ENCODE measurements at regions not wholly inside any gene's neighbourhood (a gene's known extent, or its start where the extent isn't known, plus 50 kb on each side); places are given as distances from the start of the nearest gene placed in this dataset.
A peak's percentile ranks its signal among the peaks of the same experiment; 100 is the strongest.

DNA sequence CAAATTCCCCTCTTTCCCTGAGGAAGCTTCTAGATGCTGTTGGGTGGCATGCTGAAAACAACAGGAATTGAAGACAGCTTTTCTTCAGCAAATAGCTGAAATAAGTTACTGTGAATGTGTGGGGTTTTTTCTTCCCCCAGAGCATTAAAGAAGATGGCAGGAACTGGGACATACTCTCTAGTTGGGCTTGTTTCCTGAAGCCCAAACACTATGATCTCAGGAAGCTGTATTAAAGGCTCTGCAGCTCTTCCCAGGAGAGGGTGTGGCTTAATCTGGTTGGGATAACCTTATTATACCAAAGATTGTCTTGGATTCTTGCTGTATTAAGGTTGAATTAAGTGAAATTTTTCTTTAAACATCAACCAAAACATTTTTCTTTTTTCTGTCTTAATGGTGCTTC, 64.9 kb upstream of the LMO4 start:
- Histone ChIP-seq H3K56ac (replicated peaks; ENCODE audit: insufficient read length, low read depth, low read length) (no peak overlapping the region), H3K14ac (ENCODE audit: insufficient read length) (no peak overlapping the region), H3K9ac (replicated peaks in 1 of 4; ENCODE audit: extremely low read depth in 1 of 4, low read depth in 3 of 4, low read length in 3 of 4) (no peak overlapping the region), H3K4me2 (ENCODE audit: insufficient read depth in 1 of 2, low read depth in 2 of 2, low read length in 2 of 2) (no peak overlapping the region), H3K27me3 (replicated peaks in 1 of 4; ENCODE audit: control insufficient read depth in 3 of 4, extremely low read depth in 1 of 4, insufficient read depth in 3 of 4, low read length in 3 of 4) (no peaks in the 10 kb centered on the region), H2AFZ (ENCODE audit: low read length) (0 out of 2 replicates have a peak overlapping the region, but pooled peaks have one; percentile 7), H3K4me3 (ENCODE audit: extremely low read depth in 1 of 4, insufficient read depth in 2 of 4, low read depth in 3 of 4, low read length in 4 of 4) (no peak overlapping the region), H3K9me3 (ENCODE audit: insufficient read depth in 2 of 2, low read depth in 1 of 2, low read length in 1 of 2) (no peaks in the 10 kb centered on the region), H4K5ac (ENCODE audit: insufficient read length, low read depth, low read length) (no peak overlapping the region), H2BK12ac (ENCODE audit: low read depth, low read length) (no peak overlapping the region), H3K23me2 (ENCODE audit: low read depth, low read length) (no peaks in the 10 kb centered on the region; the same call in 1 of the 2 replicates), H2BK5ac (ENCODE audit: low read depth, low read length) (no peak overlapping the region), H2AK5ac (ENCODE audit: low read depth, low read length) (no peak overlapping the region), H2BK15ac (ENCODE audit: low read length) (no peak overlapping the region), H3K27ac (ENCODE audit: low read depth, low read length) (no peak overlapping the region), H3K23ac (ENCODE audit: insufficient read length) (no peak overlapping the region), H3K79me2 (ENCODE audit: control insufficient read depth in 1 of 2, insufficient read depth in 2 of 2, low read length in 2 of 2) (no peaks in the 10 kb centered on the region), H4K91ac (replicated peaks; ENCODE audit: insufficient read length, low read length) (no peak overlapping the region), H3K4me1 (replicated peaks in 1 of 4; ENCODE audit: control insufficient read depth in 3 of 4, insufficient read depth in 4 of 4, low read length in 3 of 4) (no peaks in the 10 kb centered on the region), H4K20me1 (replicated peaks in 1 of 2; ENCODE audit: control insufficient read depth in 1 of 2, insufficient read depth in 2 of 2, low read length in 2 of 2) (no peaks in the 10 kb centered on the region), H3K36me3 (ENCODE audit: control insufficient read depth in 2 of 4, insufficient read depth in 4 of 4, low read length in 3 of 4) (no peaks in the 10 kb centered on the region), H3K18ac (ENCODE audit: extremely low read depth, low read length) (no peak overlapping the region), H2BK20ac (ENCODE audit: low read length) (no peak overlapping the region), H3K79me1 (ENCODE audit: low read depth, low read length) (no peaks in the 10 kb centered on the region; the same call in 1 of the 2 replicates), H3K4ac (replicated peaks; ENCODE audit: insufficient read length, low read depth, low read length) (no peak overlapping the region), H4K8ac (ENCODE audit: extremely low read depth, insufficient read depth, low read length) (no peak overlapping the region), H2BK120ac (replicated peaks; ENCODE audit: low read depth, low read length) (no peak overlapping the region)
- ChIA-PET POLR2A (ENCODE audit: partially characterized antibody) (no interaction called here), CTCF (ENCODE audit: partially characterized antibody) (no interaction called here)
- DNase-seq (ENCODE audit: low read depth in 1 of 2, low spot score in 2 of 2) (no peak), FAIRE-seq (no peak)
- TF ChIP-seq SP4 (IDR thresholded peaks at IDR 0.05; ENCODE audit: low read length) (no peak), KDM4A (IDR thresholded peaks at IDR 0.05; ENCODE audit: low read depth, low read length, severe bottlenecking) (no peak), NANOG (IDR thresholded peaks at IDR 0.05; ENCODE audit: insufficient read depth, low read depth, low read length, poor library complexity, severe bottlenecking) (no peak), FOSL1 (IDR thresholded peaks at IDR 0.05; ENCODE audit: insufficient read depth, low read depth, low read length) (no peak), JUND (IDR thresholded peaks at IDR 0.05; ENCODE audit: low read length) (no peak), NRF1 (IDR thresholded peaks at IDR 0.05; ENCODE audit: low read depth, low read length) (no peak), RXRA (IDR thresholded peaks at IDR 0.05; ENCODE audit: insufficient read depth, low read depth, low read length) (no peak), SIN3A (conservative IDR thresholded peaks at IDR 0.05 in 1 of 2, IDR thresholded peaks at IDR 0.05 in 1 of 2; ENCODE audit: low read depth in 1 of 2, low read length in 2 of 2) (no peak), EGR1 (IDR thresholded peaks at IDR 0.05; ENCODE audit: borderline replicate concordance, low read depth, low read length) (no peak), RFX5 (IDR thresholded peaks at IDR 0.05; ENCODE audit: borderline replicate concordance, low read depth, low read length) (no peak), ZNF274 (IDR thresholded peaks at IDR 0.05; ENCODE audit: borderline replicate concordance, extremely low read depth, low read length) (no peak), CHD2 (IDR thresholded peaks at IDR 0.05; ENCODE audit: low read length) (no peak), YY1 (IDR thresholded peaks at IDR 0.05; ENCODE audit: low read depth, low read length) (no peak), SP1 (IDR thresholded peaks at IDR 0.05; ENCODE audit: low read depth, low read length) (no peak), JUN (IDR thresholded peaks at IDR 0.05; ENCODE audit: low read depth, low read length) (no peak)
- TF ChIP-seq, protein P1, sequence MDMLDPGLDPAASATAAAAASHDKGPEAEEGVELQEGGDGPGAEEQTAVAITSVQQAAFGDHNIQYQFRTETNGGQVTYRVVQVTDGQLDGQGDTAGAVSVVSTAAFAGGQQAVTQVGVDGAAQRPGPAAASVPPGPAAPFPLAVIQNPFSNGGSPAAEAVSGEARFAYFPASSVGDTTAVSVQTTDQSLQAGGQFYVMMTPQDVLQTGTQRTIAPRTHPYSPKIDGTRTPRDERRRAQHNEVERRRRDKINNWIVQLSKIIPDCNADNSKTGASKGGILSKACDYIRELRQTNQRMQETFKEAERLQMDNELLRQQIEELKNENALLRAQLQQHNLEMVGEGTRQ (IDR thresholded peaks at IDR 0.05; ENCODE audit: low read length): no peak
